ENCODE measurements at regions not wholly inside any gene's neighbourhood (a gene's known extent, or its start where the extent isn't known, plus 50 kb on each side); places are given as distances from the start of the nearest gene placed in this dataset.
"Not testable (repeated sequence)": the region's sequence is repeated elsewhere in the genome, so short reads cannot be mapped to it uniquely, and the experiment has no call there.

- intact Hi-C loops (cut with DNase I): no loop called here
- H3K4me3 ChIP-seq: no peak overlapping the region
- peaks cover 0 to 16% (median 0%) of the 10 kb centered on the region in 3 donors for H3K9me3 ChIP-seq
- no peaks in the 10 kb centered on the region for H3K4me1 ChIP-seq
- no peaks in the 10 kb centered on the region for H3K36me3 ChIP-seq
- TF ChIP-seq POLR2A (IDR thresholded peaks at IDR 0.05) (no peak), CTCF (IDR thresholded peaks at IDR 0.05) (no peak)
- no peak for DNase-seq
- no peaks in the 10 kb centered on the region for H3K27me3 ChIP-seq
- 72 to 77% methylated on average over 5 of the region's 5 CpGs for WGBS, 2 donors
- H3K27ac ChIP-seq: no peak overlapping the region
Observed at GRCh38 chr7:146022776-146023175, 93.8 kb upstream of the CNTNAP2 start.

GRCh38 chr7:146019041-146020004 lies 97.3 kb upstream of the CNTNAP2 start:
- H3K36me3 ChIP-seq; H3K27ac ChIP-seq; DNase-seq; H3K4me1 ChIP-seq; intact Hi-C loops (cut with DNase I); H3K4me3 ChIP-seq; H3K9me3 ChIP-seq; H3K27me3 ChIP-seq: not testable (repeated sequence)
- WGBS, 2 donors: 95 to 96% methylated on average over 15 to 18 of the region's 33 CpGs

DNA sequence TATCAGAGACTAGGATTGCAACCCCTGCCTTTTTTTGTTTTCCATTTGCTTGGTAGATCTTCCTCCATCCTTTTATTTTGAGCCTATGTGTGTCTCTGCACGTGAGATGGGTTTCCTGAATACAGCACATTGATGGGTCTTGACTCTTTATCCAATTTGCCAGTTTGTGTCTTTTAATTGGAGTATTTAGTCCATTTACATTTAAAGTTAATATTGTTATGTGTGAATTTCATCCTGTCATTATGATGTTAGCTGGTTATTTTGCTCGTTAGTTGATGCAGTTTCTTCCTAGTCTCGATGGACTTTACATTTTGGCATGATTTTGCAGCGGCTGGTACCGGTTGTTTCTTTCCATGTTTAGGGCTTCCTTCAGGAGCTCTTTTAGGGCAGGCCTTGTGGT lies 99.2 kb upstream of the CNTNAP2 start:
- intact Hi-C loops (cut with DNase I); H3K9me3 ChIP-seq: not testable (repeated sequence)

GRCh38 chr7:146014154-146014553 lies 102.4 kb upstream of the CNTNAP2 start:
- 85 to 100% methylated on average over 1 to 2 of the region's 2 CpGs for WGBS, 2 donors
- intact Hi-C loops (cut with DNase I); H3K27me3 ChIP-seq; H3K4me1 ChIP-seq; H3K4me3 ChIP-seq; H3K9me3 ChIP-seq; H3K27ac ChIP-seq; H3K36me3 ChIP-seq; DNase-seq: not testable (repeated sequence)

More for the DNA sequence above, 99.2 kb upstream of the CNTNAP2 start:
- DNase-seq, H3K4me1 ChIP-seq, H3K36me3 ChIP-seq, H3K27me3 ChIP-seq, H3K4me3 ChIP-seq, H3K27ac ChIP-seq: not testable (repeated sequence)
- 81 to 84% methylated on average over 4 of the region's 5 CpGs for WGBS, 2 donors

GRCh38 chr7:146008293-146008692 lies 108.3 kb upstream of the CNTNAP2 start:
- Histone ChIP-seq H3K4me3 (no peak overlapping the region), H3K9me3 (no peaks in the 10 kb centered on the region), H3K36me3 (no peaks in the 10 kb centered on the region), H3K4me1 (no peaks in the 10 kb centered on the region), H3K27ac (no peak overlapping the region), H3K27me3 (no peaks in the 10 kb centered on the region)
- no peak for DNase-seq
- intact Hi-C loops (cut with DNase I): no loop called here
- 88 to 91% methylated on average over 8 of the region's 8 CpGs for WGBS, 2 donors
- TF ChIP-seq CTCF (IDR thresholded peaks at IDR 0.05) (no peak), POLR2A (IDR thresholded peaks at IDR 0.05) (no peak)

- TF ChIP-seq CTCF (IDR thresholded peaks at IDR 0.05) (no peak), POLR2A (IDR thresholded peaks at IDR 0.05) (no peak)
- intact Hi-C loops (cut with DNase I): no loop called here
- no peak for DNase-seq
- no peak overlapping the region for H3K27ac ChIP-seq
- no peak overlapping the region for H3K4me3 ChIP-seq
- 80 to 87% methylated on average over 2 of the region's 2 CpGs for WGBS, 2 donors
- no peaks in the 10 kb centered on the region for H3K9me3 ChIP-seq
- H3K4me1 ChIP-seq: no peaks in the 10 kb centered on the region
- H3K36me3 ChIP-seq: no peaks in the 10 kb centered on the region
- H3K27me3 ChIP-seq: no peaks in the 10 kb centered on the region
Observed at GRCh38 chr7:146004805-146005204, 111.8 kb upstream of the CNTNAP2 start.

Measured in esophagus squamous epithelium (tissue), 5 donors.